Posterior vena cava (tissue), 2 donors: ENCODE measurements at regions not wholly inside any gene's neighbourhood (a gene's known extent, or its start where the extent isn't known, plus 50 kb on each side); places are given as distances from the start of the nearest gene placed in this dataset.

ENCODE experiments used
- DNase-seq: peaks from one replicate; pipeline ENCODE4 v3.0.0-alpha.2; 2020; ENCODE audit warnings: low spot score
- intact Hi-C, 2 donors: fragments of 100-400 bp; cut with DNase I; formaldehyde crosslinking; loops; one replicate each; pipeline versions ENCODE4 v1.14.1 to v1.14.2; 2022 to 2023
- donor health status: DM: yes; HTN: yes; CAD: no.
- donor health status: DM: yes; HTN: yes; CAD: no.

DNA sequence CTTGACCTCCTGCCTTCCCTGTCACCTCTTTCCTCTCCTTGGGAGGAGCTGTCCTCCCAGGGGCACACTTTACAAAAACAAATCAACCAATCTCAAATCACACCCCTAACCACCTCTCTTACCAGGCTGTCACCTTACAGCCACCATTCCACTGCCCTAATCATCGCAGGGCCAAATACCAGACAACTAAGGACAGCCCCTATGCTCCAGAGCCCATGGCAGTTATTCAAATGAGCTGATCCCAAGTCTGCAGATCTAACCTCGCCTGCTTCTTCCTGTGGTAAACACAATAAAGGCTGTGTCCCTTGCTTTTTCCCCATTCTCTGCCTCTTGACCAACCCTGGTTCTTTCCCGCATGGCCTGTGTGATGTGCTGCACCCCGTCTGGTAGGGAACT, 154.2 kb upstream of the CNTNAP5 start:
- DNase-seq = no peak

DNA sequence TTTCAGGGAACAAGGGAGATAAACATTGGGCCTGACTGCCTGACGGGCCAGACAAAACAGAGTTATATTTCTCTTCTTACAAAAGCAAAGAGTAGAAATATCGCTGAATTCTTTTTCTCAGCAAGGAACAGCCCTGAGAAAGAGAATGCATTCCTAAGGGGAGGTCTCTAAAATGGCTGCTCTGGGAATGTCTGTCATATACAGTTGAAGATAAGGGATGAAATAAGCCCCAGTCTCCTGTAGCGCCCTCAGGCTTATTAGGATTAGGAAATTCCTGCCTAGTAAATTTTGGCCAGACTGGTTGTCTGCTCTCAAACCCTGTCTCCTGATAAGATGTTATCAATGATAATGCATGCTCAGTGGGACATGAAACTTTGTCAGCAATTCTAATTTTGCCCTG, 134.9 kb upstream of the CNTNAP5 start:
- no peak for DNase-seq
- intact Hi-C loops = no loop called here

More for the DNA sequence above, 154.2 kb upstream of the CNTNAP5 start:
- intact Hi-C loops = no loop called here

DNA sequence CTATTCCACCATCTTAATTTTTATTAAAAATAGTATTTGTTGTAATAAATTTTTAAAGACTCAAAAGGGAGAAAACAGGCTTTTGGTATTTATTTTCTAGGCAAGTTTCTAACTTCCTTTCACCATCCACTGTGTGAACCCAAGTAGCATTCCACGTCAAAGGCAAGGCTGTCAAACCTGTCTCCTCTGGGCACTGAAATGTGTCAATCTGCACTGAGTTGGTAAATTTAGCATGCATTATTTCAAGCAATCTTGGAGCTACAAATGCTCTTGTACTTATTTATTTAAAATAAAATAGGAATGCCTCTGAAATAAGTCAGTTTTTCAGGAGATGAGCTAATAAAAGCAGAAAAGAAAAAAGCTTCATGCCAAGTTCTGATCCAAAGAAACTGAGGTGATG, 130.9 kb upstream of the CNTNAP5 start:
- no peak for DNase-seq
- intact Hi-C loops = no loop called here

DNA sequence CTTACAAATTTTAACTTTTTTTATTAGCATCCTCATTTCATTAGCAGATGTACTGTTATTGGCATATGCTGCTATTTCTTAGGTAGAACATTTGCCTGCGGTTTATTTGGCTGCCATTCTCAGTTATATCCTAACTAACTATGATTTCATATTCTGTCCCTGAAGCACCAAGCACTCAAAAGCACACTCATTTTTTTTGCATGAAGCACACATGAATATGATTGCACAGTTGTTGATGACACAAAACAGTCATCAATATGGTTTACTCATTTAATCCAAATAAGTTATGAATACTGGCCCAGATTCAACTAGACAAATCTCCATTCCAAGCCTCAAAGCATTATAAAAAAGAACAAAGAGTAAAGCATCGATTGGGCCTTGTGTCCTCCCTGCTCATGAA, 129.4 kb upstream of the CNTNAP5 start:
- no peak for DNase-seq
- intact Hi-C loops = no loop called here

DNA sequence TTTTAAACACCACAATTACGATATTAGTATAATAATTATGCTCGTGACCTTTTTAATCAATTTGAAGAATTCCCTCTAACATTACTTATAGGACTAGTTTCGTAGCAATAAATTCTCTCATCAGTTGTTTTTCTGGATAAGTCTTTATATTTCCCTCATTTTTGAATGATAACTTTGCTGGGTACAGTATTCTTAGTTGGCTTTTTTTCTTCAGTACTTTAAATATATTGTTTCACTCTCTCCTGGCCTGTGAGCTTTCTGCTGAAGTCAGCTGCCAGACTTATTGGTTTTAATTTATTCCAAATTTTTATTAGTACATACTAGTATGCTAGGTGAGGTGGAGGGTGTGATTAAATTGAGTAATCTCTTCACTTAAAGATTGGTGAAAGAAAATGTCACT, 123.8 kb upstream of the CNTNAP5 start:
- DNase-seq = no peak
- intact Hi-C loops = no loop called here

DNA sequence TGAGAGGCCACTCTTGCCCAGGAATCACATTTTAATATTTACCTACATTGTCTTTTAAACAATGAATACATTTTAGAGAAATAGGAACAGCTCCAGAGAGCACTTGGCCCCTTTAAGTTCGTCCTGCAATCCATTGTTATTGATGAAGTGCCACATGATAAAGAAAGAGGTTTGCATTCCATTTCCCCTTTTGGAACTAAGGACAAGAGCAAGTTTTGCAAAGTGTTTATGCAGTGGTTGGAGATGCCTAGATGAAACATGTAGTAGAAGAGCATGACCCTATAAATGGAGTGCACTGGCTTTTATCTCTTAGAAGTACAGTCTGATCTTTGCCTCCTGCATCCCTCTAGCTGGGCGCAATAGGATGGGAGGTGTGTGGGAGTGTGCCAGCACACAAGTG, 118.7 kb upstream of the CNTNAP5 start:
- intact Hi-C loops = no loop called here
- no peak for DNase-seq

DNA sequence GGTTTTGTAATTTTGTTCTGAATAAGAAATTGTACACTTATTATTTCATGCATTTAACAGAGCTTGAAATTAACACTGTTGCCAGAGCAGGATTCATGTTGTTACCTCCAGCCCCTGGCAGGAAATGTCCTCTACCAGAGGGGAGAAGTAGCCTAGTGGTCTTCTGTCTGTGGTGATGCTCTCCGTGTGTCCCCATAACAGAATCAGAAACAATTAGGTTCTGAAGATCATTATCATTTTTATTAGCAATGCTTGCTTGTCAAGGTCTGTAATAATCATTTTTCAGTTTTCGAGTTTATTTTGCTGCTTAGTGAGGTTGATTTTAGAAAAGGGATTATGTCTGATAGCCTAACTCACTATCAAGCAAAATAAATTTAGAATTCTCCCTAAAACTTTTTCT, 116.6 kb upstream of the CNTNAP5 start:
- no peak for DNase-seq
- intact Hi-C loops = no loop called here

DNA sequence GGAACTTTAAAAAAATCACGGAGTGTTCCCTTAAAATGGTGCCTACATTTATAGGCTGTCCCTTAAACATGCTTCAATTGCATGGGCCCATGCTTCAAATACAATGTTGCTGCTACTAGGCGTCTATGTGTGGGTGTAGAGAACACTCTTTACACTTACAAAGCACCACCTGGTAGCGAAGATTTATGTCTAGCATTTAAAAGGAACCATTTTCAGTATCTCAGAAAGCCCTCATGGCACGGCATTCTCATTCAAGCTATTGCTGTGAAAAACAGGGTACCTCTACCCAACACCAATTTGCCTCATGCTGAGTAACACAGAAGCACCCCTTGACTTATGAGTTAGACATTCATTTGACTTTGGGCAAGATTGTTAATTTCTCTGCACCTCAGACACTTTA, 112.9 kb upstream of the CNTNAP5 start:
- intact Hi-C loops = no loop called here
- DNase-seq = no peak

DNA sequence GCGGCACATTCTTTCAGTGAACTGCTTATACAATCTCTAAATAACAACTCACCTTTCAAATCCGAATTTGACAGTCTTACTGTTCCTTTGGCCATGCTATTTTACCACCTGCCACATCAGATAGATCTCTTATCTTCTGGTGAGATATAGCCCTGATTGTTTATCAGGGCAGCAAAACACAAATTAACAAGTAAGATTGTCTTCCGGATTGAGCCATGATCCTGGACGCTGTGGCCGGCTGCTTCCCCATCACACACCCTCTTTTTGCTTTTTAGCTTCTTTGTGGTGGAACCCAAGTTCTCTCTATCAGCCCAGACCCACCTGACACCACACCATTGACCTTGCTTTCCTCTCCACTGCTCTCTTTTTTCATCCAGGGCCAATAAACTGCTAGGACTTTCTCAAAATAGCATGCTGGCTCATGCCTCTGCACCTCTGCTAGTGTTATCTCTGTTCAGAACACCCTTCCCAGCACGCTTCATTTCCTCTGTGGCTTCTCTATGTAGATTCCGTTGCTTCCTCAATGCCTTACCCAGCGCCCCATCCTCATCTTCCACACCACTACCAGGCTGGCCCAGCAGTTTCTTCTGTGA, 111.8 kb upstream of the CNTNAP5 start:
- no peak for DNase-seq
- intact Hi-C loops = no loop called here

DNA sequence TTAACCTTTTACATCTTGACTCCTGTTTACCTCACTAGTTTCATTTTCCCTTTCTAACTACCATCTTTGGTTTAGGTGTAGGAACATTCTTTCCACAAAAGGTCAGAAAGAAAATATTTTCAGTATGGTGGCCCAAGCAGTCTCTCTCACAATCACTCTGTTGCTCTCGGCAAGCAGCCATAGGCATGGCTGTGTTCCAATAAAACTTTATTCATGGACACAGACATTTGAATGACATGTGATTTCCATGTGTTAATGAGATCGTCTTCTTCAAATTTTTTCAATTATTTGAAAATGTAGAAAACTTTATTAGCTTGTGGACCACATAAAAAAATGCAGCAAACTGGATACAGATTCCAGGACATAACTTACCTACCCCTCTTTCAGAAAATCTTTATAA, 109.7 kb upstream of the CNTNAP5 start:
- intact Hi-C loops = no loop called here
- no peak for DNase-seq

DNA sequence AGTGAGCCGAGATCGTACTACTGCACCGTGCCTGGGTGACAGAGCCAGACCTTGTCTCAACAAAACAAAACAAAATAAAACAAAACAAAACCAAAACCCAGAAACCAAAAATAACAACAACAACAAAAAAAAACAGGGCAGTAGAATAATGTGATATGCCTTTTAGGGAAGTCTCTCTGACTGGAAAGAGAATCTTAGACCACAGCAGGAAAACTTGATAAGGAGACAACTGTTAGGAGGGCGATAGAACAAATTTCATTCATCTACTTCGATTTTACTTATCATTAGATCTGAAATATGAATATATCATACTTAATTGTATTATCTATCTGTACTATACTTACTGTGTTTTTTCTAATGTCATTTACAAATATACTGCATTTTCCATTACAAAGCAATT, 109.0 kb upstream of the CNTNAP5 start:
- intact Hi-C loops = no loop called here

DNA sequence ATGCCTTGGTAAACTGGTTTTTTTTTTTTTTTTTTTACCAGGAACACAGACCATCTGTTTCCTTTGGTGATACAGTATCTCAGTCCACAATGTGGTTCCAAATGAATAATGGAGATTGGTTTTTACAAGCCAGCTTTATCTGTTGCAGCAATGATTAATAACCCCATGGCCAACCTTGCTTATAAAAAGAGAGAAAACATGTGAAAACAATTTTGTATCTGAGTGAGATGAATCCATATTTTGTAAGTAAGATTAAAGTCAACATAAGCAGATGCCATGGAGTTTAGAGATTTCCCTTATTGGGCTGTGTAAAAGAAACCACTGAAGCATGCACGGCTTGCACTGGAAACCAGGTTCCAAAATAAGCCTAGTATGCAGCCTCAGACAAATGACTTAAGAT, 108.6 kb upstream of the CNTNAP5 start:
- intact Hi-C loops = no loop called here
- no peak for DNase-seq

More for the DNA sequence above, 109.0 kb upstream of the CNTNAP5 start:
- DNase-seq = no peak

DNA sequence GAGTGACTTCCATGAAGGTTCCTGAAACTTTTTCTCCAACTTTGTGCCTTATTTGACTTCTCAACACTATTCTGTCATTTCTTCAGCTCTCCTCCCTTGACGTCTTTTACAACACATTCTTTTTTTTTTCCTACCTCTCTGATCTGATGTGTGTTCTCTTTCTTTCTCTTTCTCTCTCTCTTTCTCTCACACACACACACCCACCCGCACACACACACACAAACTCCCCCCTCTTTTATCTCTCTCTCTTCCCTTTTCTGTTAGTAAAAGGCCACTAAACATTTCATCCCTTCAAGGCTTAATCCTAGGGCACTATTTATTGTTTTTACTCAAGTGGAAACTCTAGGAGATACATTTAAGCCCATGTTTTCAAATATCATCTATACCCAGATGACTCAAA, 107.8 kb upstream of the CNTNAP5 start:
- DNase-seq = no peak
- intact Hi-C loops = no loop called here

DNA sequence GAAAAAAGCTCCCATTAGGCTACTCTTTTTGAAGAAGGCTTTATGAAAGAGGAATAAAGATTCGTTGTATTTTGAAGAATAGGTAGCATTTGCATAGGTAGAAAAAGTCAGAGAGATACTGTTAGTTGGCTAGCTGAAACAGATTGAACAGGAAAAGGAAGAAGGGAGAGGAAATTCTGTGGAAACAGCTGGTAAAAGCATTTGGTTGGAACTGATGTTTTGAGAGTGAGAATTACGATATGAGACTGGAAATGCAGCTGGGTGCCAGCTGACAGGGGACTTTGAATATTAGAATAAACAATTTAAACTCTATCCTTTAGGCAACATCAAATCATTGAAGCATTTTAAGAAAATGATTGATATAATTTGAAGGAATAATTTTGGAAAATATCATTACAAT, 96.7 kb upstream of the CNTNAP5 start:
- intact Hi-C loops = no loop called here
- no peak for DNase-seq

DNA sequence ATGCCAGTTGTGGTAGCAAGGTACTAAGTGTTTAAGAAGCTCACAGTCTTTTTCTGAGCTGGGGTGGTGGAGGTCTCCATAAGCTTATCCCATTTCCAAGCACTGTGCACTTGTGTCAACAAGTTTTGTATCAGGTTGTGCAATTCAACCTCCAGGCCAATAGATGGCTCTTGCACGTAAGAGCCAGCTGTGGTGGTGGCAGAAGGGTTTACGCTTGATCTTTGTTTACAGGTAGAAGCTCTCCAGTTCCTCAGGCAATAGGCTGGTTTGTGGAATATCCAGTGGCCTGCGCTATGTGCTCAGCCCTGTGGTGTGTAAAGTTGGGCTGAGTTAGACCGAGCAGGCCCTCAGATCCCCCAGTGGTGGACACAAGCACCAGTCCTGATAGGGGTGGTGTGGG, 89.7 kb upstream of the CNTNAP5 start:
- no peak for DNase-seq
- intact Hi-C loops = no loop called here

DNA sequence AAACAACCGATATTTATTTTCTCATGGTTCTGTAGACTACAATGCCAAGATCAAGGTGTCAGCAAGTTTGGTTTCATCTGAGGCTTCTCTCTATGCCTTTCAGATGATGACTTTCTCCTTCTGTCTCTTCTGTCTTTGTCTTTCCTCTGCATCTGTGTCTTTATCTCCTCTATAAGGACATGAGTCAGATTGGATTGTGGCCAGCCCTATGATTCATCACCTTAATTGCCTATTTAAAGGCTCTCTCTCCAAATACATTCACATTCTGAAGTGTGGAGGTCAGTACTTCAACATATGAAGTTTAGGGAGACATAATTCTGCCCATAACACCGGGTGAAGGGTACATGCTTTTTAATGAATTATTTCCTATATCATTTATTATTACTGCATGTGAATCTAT, 71.2 kb upstream of the CNTNAP5 start:
- no peak for DNase-seq
- intact Hi-C loops = no loop called here

DNA sequence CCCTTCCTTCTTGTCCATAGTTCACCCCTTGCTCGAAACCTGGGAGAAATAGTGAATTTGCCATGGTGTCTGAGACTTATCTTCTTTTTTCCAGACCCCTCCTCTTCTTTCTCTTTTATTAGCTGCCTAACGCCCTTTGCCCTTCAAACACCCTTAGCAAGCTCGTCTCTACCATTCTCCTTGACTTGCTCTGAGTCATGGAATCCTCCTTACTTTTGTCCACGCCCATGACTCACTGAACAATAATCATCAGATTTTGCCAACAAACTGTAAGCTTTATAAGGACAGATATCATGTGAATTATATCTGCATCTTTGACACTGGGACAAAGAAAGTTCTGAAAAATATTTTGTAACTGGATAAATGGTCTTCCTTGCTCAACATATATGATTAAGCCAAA, 67.1 kb upstream of the CNTNAP5 start:
- intact Hi-C loops = no loop called here
- DNase-seq = no peak

DNA sequence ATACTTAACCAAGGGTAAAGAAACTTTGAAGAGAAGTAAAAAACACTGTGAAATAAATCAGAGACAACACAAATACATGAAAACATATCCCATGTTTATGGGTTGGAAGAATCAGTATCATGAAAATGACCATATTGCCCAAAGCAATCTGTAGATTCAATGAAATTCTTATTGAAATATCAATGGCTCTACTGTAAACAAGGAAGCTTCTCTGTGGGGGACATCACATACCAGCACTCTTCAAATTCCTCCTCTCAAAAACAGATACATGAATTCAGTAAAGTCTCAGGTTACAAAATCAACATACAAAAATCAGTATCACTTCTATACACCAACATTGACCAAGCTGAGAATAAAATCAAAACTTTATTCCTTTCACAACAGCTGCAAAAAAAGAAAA, 63.5 kb upstream of the CNTNAP5 start:
- DNase-seq = no peak
- intact Hi-C loops = no loop called here

DNA sequence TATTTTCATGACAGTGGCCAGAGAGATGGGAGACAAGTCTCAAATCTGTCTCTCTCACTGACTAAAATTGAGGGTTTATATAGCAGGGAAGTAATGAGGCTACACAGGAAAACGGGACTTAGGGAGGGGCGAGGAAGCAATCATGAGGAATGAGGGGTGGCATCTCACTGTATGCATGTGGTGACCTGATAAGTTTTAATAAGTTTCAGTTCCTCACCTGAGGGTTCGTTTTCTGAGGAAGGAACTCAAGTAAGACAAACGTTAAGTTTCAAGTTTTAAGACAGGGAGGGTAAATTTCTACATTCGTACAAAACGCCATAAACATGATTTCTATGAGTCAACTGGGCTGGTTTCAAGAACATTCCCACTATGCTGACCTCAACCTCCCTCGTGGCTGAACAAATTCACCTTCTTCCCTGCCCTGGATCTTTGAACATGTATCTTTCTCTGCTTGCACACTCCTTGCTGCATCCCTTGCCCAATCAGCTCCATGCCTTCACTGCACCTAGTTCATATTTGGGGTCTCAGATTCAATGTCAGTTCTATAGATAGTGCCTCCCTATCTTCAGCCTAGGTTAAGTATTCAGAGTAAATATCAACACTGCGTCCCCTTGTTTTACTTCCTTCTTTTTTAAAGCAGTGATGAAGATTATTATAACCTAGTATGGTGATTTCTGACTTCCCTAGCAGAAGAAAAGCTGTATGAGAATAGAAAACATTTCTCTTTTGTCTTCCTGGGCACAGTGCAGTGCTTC, 53.3 kb upstream of the CNTNAP5 start:
- intact Hi-C loops = no loop called here
- no peak for DNase-seq
